ENCODE measurements at regions not wholly inside any gene's neighbourhood (a gene's known extent, or its start where the extent isn't known, plus 50 kb on each side); places are given as distances from the start of the nearest gene placed in this dataset.

DNA sequence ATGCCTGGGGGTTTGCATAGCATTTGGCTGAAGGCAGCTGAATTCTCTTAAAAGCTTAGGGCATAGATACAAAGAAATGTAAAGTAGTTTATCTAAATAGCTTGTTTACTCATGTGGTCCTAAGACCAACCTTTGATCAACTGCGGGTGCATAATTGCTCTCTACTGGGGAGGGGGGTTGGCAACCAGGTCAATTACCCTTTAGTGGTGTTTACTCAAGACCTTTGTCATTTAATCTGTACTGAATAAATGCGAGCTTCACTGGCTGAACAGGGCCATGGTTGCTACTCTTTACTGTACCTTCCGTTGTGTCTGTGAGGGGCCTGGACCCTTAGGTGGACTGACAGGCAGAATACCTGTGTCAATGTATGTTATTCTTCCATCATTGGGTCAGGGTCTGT, 102.7 kb upstream of the FAM9C start:
- Histone ChIP-seq H3K4me1 (no peaks in the 10 kb centered on the region), H3K27me3 (no peaks in the 10 kb centered on the region), H3K27ac (no peak overlapping the region), H3K9me3 (no peaks in the 10 kb centered on the region), H3K36me3 (no peaks in the 10 kb centered on the region), H3K4me3 (no peak overlapping the region)
- 86 to 88% methylated on average over 3 of the region's 3 CpGs for WGBS, 2 donors
- TF ChIP-seq, protein P1, sequence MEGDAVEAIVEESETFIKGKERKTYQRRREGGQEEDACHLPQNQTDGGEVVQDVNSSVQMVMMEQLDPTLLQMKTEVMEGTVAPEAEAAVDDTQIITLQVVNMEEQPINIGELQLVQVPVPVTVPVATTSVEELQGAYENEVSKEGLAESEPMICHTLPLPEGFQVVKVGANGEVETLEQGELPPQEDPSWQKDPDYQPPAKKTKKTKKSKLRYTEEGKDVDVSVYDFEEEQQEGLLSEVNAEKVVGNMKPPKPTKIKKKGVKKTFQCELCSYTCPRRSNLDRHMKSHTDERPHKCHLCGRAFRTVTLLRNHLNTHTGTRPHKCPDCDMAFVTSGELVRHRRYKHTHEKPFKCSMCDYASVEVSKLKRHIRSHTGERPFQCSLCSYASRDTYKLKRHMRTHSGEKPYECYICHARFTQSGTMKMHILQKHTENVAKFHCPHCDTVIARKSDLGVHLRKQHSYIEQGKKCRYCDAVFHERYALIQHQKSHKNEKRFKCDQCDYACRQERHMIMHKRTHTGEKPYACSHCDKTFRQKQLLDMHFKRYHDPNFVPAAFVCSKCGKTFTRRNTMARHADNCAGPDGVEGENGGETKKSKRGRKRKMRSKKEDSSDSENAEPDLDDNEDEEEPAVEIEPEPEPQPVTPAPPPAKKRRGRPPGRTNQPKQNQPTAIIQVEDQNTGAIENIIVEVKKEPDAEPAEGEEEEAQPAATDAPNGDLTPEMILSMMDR (IDR thresholded peaks at IDR 0.05) = no peak
- no peak for TF ChIP-seq EP300 (IDR thresholded peaks at IDR 0.05)
- no peak for TF ChIP-seq POLR2A (IDR thresholded peaks at IDR 0.05)
- no peak for DNase-seq (ENCODE audit: low spot score in 2 of 2)

DNA sequence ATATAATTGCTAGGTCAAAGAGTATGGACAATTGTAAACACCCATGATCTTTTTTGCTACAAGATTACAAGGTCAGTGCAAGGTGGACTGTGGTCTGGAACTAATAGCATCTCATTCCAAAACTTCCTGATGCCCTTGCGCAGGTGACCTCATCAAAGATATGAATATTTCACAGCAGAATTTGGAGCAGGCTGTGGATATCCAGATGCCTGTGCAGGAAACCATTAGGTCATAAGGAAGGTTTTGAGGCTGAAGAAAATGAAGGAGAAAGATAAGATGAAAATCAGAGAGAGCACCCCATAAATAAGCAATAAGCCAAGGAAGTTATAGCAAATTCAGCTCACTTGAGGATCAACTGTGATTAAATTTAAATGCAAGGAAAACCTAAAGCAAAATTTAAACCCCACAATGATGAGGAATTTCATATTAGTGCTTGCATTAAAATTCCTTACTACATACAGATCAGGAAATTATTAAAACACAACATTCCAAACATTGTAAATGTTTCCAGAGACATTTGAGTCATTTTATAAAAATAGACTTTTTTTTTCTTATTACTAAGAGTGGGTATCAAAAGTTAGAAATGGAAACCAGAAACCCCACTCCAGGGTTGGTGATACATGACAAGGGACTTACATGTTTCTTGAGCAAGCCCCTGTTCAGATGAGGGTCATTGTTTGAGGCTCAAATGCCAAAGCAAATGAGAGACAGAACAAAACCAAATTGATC, 100.7 kb upstream of the FAM9C start:
- H3K9me3 ChIP-seq = no peaks in the 10 kb centered on the region
- no peaks in the 10 kb centered on the region for H3K4me1 ChIP-seq
- 100% methylated on average over 1 of the region's 1 CpG for WGBS, 2 donors
- H3K36me3 ChIP-seq = no peaks in the 10 kb centered on the region
- no peaks in the 10 kb centered on the region for H3K27me3 ChIP-seq
- TF ChIP-seq, protein P1 (IDR thresholded peaks at IDR 0.05) = no peak
- TF ChIP-seq POLR2A (IDR thresholded peaks at IDR 0.05) (no peak), EP300 (IDR thresholded peaks at IDR 0.05) (no peak)
- no peak for DNase-seq (ENCODE audit: low spot score in 2 of 2)
- no peak overlapping the region for H3K27ac ChIP-seq
- H3K4me3 ChIP-seq = no peak overlapping the region

DNA sequence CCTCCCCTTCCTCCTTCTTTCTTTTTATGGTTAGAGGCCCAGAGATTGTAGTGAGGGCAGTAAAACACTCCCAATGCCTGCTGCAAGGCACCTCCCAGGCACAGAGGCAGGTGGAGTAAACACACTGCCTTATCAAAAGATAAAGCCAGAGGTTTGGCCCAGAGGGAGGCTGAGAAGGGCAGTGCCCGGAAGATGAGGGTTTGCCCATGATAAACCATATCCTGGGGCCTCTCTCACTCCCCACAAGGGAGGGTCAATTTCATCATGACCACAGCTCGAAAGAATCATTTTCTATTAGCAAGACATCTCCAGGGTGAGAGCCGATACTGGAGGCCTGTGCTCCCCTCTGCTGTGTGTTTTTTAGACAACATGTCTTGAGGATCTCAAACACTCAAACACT, 98.5 kb upstream of the FAM9C start:
- no peaks in the 10 kb centered on the region for H3K27me3 ChIP-seq
- no peaks in the 10 kb centered on the region for H3K4me1 ChIP-seq
- H3K4me3 ChIP-seq = no peak overlapping the region
- H3K36me3 ChIP-seq = no peaks in the 10 kb centered on the region
- DNase-seq (ENCODE audit: low spot score in 2 of 2) = no peak
- no peaks in the 10 kb centered on the region for H3K9me3 ChIP-seq
- H3K27ac ChIP-seq = no peak overlapping the region
- 59 to 65% methylated on average over 3 of the region's 3 CpGs for WGBS, 2 donors
- no peak for TF ChIP-seq EP300 (IDR thresholded peaks at IDR 0.05)
- no peak for TF ChIP-seq POLR2A (IDR thresholded peaks at IDR 0.05)
- TF ChIP-seq, protein P1 (IDR thresholded peaks at IDR 0.05) = no peak

DNA sequence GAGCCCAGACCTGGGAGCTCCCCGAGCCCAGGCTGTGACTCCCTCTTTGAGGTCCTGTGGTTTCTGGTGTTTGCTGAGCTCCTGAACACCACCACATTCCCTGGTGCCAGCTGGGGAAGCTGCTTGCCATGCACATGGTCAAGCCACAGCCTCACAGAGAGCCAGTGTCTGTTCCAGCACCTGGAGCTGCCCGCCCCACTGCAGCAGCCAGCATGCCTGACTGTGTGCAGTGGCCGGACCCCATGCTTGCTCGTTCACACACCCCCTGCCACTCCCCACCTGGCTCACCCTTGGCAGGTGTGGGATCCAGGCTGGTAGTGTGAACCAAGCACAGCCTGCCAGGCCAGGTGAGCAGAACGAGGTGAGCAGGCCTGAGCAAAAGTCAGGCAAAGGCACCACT, 95.6 kb upstream of the FAM9C start:
- Histone ChIP-seq H3K27me3 (no peaks in the 10 kb centered on the region), H3K36me3 (no peaks in the 10 kb centered on the region), H3K4me1 (no peaks in the 10 kb centered on the region), H3K4me3 (no peak overlapping the region), H3K27ac (no peak overlapping the region), H3K9me3 (no peaks in the 10 kb centered on the region)
- TF ChIP-seq, protein P1 (IDR thresholded peaks at IDR 0.05) = no peak
- TF ChIP-seq POLR2A (IDR thresholded peaks at IDR 0.05) (no peak), EP300 (IDR thresholded peaks at IDR 0.05) (no peak)
- no peak for DNase-seq (ENCODE audit: low spot score in 2 of 2)
- 77 to 95% methylated on average over 4 to 5 of the region's 5 CpGs for WGBS, 2 donors

DNA sequence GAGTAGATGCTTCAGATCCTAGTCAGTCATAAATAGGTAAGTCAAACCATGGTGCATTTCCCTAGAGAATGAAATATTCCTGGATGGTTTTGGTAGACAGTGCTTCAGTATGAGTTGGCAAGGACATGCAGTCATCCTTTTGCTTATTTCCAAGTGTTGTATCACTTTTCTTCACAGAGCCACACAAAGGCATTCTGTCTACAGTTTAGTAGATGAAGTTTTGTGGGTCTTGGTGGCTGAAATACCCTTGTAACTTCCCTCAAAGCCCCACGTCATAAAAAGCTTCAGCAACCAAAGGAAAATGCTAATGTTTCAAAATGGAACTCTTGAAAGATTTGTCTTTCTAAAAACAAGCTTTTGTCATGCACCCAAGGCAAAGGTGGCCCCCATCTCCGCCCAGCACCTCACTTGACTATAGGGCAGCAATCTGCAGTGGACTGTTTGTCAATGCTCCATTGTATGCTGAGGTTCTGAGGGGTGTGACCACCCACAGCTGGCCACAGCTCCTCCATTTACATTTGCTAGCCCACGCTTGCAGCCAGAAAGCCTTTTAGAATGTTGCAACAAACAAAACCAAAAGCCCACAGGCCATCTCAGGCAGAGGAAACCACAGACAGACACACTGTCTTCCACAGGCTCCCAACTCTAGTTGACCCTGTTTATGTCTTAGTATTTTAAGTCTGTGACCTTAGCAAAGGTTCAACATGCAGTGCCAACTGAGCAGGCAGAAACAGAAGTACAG, 87.1 kb upstream of the FAM9C start:
- H3K27me3 ChIP-seq = no peaks in the 10 kb centered on the region
- no peaks in the 10 kb centered on the region for H3K9me3 ChIP-seq
- H3K4me1 ChIP-seq = peaks cover 0 to 9% (median 4%) of the 10 kb centered on the region in 4 donors
- TF ChIP-seq, protein P1 (IDR thresholded peaks at IDR 0.05) = no peak
- TF ChIP-seq POLR2A (IDR thresholded peaks at IDR 0.05) (no peak), EP300 (IDR thresholded peaks at IDR 0.05) (peak in 1 of 2 donors; percentile 13)
- 32 to 54% methylated on average over 2 to 3 of the region's 3 CpGs for WGBS, 2 donors
- H3K36me3 ChIP-seq = no peaks in the 10 kb centered on the region
- no peak overlapping the region for H3K4me3 ChIP-seq
- no peak for DNase-seq (ENCODE audit: low spot score in 2 of 2)
- H3K27ac ChIP-seq = no peak overlapping the region
